ENCODE measurements at regions not wholly inside any gene's neighbourhood (a gene's known extent, or its start where the extent isn't known, plus 50 kb on each side); places are given as distances from the start of the nearest gene placed in this dataset.

DNA sequence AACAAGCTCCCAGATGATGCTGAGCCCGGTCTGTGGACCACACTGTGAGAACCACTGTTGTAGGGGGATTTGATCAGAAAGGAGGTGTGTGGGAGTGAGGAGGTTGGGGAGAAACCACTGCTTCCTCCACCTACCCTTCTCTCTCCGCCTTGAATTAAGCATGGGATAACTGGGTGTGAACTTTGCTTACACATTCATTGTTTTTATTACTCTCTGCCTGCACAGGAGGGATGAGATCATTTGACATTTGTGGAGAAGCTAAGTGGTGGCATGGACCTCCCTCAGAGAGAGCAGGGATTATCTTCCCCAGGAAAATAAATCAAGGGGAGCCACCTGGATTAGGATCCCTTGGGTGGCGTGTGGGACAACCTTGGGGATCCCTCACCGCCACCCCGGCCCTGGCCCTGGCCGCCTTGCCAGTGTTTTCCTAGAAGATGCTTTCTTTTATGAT is 212.1 kb upstream of the ATP6AP2 start (continued):
- TF ChIP-seq MAF1 (CRISPR knock-in tag; IDR thresholded peaks at IDR 0.05; ENCODE audit: borderline replicate concordance): no peak
- no peak for TF ChIP-seq BHLHE40 (IDR thresholded peaks at IDR 0.05; ENCODE audit: low read length)
- no peak for TF ChIP-seq ZGPAT (CRISPR knock-in tag; IDR thresholded peaks at IDR 0.05)
- TF ChIP-seq SALL2 (CRISPR knock-in tag; IDR thresholded peaks at IDR 0.05): no peak
- TF ChIP-seq BRF2 (CRISPR knock-in tag; IDR thresholded peaks at IDR 0.05): no peak
- TF ChIP-seq ZNF503 (CRISPR knock-in tag; IDR thresholded peaks at IDR 0.05): no peak
- TF ChIP-seq SIX4 (CRISPR knock-in tag; IDR thresholded peaks at IDR 0.05): no peak
- TF ChIP-seq CBX1 (IDR thresholded peaks at IDR 0.05; ENCODE audit: low read depth): no peak
- TF ChIP-seq NONO (IDR thresholded peaks at IDR 0.05): no peak
- no peak for TF ChIP-seq NONO (CRISPR knock-in tag; conservative IDR thresholded peaks at IDR 0.05)
- TF ChIP-seq, protein P1, sequence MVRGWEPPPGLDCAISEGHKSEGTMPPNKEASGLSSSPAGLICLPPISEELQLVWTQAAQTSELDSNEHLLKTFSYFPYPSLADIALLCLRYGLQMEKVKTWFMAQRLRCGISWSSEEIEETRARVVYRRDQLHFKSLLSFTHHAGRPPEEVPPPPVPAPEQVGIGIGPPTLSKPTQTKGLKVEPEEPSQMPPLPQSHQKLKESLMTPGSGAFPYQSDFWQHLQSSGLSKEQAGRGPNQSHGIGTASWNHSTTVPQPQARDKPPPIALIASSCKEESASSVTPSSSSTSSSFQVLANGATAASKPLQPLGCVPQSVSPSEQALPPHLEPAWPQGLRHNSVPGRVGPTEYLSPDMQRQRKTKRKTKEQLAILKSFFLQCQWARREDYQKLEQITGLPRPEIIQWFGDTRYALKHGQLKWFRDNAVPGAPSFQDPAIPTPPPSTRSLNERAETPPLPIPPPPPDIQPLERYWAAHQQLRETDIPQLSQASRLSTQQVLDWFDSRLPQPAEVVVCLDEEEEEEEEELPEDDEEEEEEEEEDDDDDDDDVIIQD (CRISPR knock-in tag; IDR thresholded peaks at IDR 0.05; ENCODE audit: low read depth): no peak
- no peak for TF ChIP-seq SUZ12 (IDR thresholded peaks at IDR 0.05; ENCODE audit: low read depth, low read length)
- TF ChIP-seq RBFOX2 (IDR thresholded peaks at IDR 0.05; ENCODE audit: low read depth, low read length): no peak

All from HepG2 (cell line).